ENCODE measurements at regions not wholly inside any gene's neighbourhood (a gene's known extent, or its start where the extent isn't known, plus 50 kb on each side); places are given as distances from the start of the nearest gene placed in this dataset.

- Histone ChIP-seq H3K27me3 (ENCODE audit: insufficient read depth, poor library complexity, severe bottlenecking) (no peaks in the 10 kb centered on the region), H3K4me3 (replicated peaks; ENCODE audit: insufficient read depth, low read length) (no peak overlapping the region), H3K27ac (replicated peaks) (no peak overlapping the region)
- TF ChIP-seq POLR2AphosphoS5 (IDR thresholded peaks at IDR 0.05; ENCODE audit: low read depth) = no peak
- TF ChIP-seq SPI1 (IDR thresholded peaks at IDR 0.05; ENCODE audit: borderline replicate concordance, low read depth) = no peak
- DNase-seq (ENCODE audit: low read depth in 1 of 2, low spot score in 1 of 2) = no peak
Observed at GRCh38 chr13:80515296-80515695, 174.4 kb upstream of the SPRY2 start.

- no peaks in the 10 kb centered on the region for H3K27me3 ChIP-seq (ENCODE audit: insufficient read depth, poor library complexity, severe bottlenecking)
- no peak for DNase-seq (ENCODE audit: low read depth in 1 of 2, low spot score in 1 of 2)
- no peak overlapping the region for H3K27ac ChIP-seq (replicated peaks)
- TF ChIP-seq CTCF (IDR thresholded peaks at IDR 0.05; ENCODE audit: insufficient read depth, low read length) (no peak), GABPA (IDR thresholded peaks at IDR 0.05; ENCODE audit: low read depth) (no peak), REST (IDR thresholded peaks at IDR 0.05; ENCODE audit: insufficient replicate concordance, low read depth) (no peak), POLR2AphosphoS5 (IDR thresholded peaks at IDR 0.05; ENCODE audit: low read depth) (no peak), SPI1 (IDR thresholded peaks at IDR 0.05; ENCODE audit: borderline replicate concordance, low read depth) (no peak)
- no peak overlapping the region for H3K4me3 ChIP-seq (replicated peaks; ENCODE audit: insufficient read depth, low read length)
Observed at GRCh38 chr13:80513196-80513595, 172.3 kb upstream of the SPRY2 start.

- no peak for DNase-seq (ENCODE audit: low read depth in 1 of 2, low spot score in 1 of 2)
- Histone ChIP-seq H3K4me3 (replicated peaks; ENCODE audit: insufficient read depth, low read length) (no peak overlapping the region), H3K27me3 (ENCODE audit: insufficient read depth, poor library complexity, severe bottlenecking) (no peaks in the 10 kb centered on the region), H3K27ac (replicated peaks) (no peak overlapping the region)
- TF ChIP-seq REST (IDR thresholded peaks at IDR 0.05; ENCODE audit: insufficient replicate concordance, low read depth) (no peak), CTCF (IDR thresholded peaks at IDR 0.05; ENCODE audit: insufficient read depth, low read length) (no peak), POLR2AphosphoS5 (IDR thresholded peaks at IDR 0.05; ENCODE audit: low read depth) (no peak), SPI1 (IDR thresholded peaks at IDR 0.05; ENCODE audit: borderline replicate concordance, low read depth) (no peak), GABPA (IDR thresholded peaks at IDR 0.05; ENCODE audit: low read depth) (no peak)
Observed at GRCh38 chr13:80510686-80511085, 169.8 kb upstream of the SPRY2 start.

GRCh38 chr13:80509264-80509663, 168.3 kb upstream of the SPRY2 start:
- DNase-seq (ENCODE audit: low read depth in 1 of 2, low spot score in 1 of 2) = no peak
- Histone ChIP-seq H3K27me3 (ENCODE audit: insufficient read depth, poor library complexity, severe bottlenecking) (no peaks in the 10 kb centered on the region), H3K4me3 (replicated peaks; ENCODE audit: insufficient read depth, low read length) (no peak overlapping the region), H3K27ac (replicated peaks) (no peak overlapping the region)
- TF ChIP-seq REST (IDR thresholded peaks at IDR 0.05; ENCODE audit: insufficient replicate concordance, low read depth) (no peak), GABPA (IDR thresholded peaks at IDR 0.05; ENCODE audit: low read depth) (no peak), SPI1 (IDR thresholded peaks at IDR 0.05; ENCODE audit: borderline replicate concordance, low read depth) (no peak), CTCF (IDR thresholded peaks at IDR 0.05; ENCODE audit: insufficient read depth, low read length) (no peak)

Data from HL-60 (cell line).